H9 (cell line): ENCODE measurements at regions not wholly inside any gene's neighbourhood (a gene's known extent, or its start where the extent isn't known, plus 50 kb on each side); places are given as distances from the start of the nearest gene placed in this dataset.

Source experiments
- DNase-seq: peaks from one replicate; pipeline ENCODE4 v3.0.0-alpha.2; 2017
- H2AFZ ChIP-seq: one replicate; pipeline ENCODE4 v1.6.1; 2013; ENCODE audit warnings: mild to moderate bottlenecking, low read length, control low read depth, moderate library complexity
- H2AK5ac ChIP-seq: 2 replicates; pipeline ENCODE4 v1.6.1; 2013; ENCODE audit warnings: low read length, control low read depth, mixed read lengths; ENCODE audit not compliant: insufficient read length
- H2BK120ac ChIP-seq: one replicate; pipeline ENCODE4 v1.6.1; 2013; ENCODE audit warnings: low read depth, mild to moderate bottlenecking, low read length, control low read depth, inconsistent platforms; ENCODE audit not compliant: poor library complexity, severe bottlenecking
- H2BK12ac ChIP-seq: 2 replicates; pipeline ENCODE4 v1.6.1; 2013; ENCODE audit warnings: low read length, control low read depth, mixed read lengths, low read depth; ENCODE audit not compliant: insufficient read length
- H2BK15ac ChIP-seq: 2 replicates; pipeline ENCODE4 v1.6.1; 2013; ENCODE audit warnings: low read depth, low read length, control low read depth
- H2BK20ac ChIP-seq: one replicate; pipeline ENCODE4 v1.6.1; 2013; ENCODE audit warnings: low read depth, mild to moderate bottlenecking, low read length, control low read depth, inconsistent platforms; ENCODE audit not compliant: poor library complexity, severe bottlenecking
- H2BK5ac ChIP-seq: 2 replicates; pipeline ENCODE4 v1.6.1; 2013; ENCODE audit warnings: low read length, control low read depth, mixed read lengths; ENCODE audit not compliant: insufficient read length
- H3K14ac ChIP-seq: 2 replicates; pipeline ENCODE4 v1.6.1; 2013; ENCODE audit warnings: low read length, control low read depth; ENCODE audit not compliant: insufficient read depth
- H3K18ac ChIP-seq: 2 replicates; pipeline ENCODE4 v1.6.1; 2013; ENCODE audit warnings: low read depth, mild to moderate bottlenecking, mixed read lengths, low read length, control low read depth; ENCODE audit not compliant: insufficient read length
- H3K23ac ChIP-seq: 2 replicates; pipeline ENCODE4 v1.6.1; 2013; ENCODE audit warnings: low read length, control low read depth, mixed read lengths, low read depth; ENCODE audit not compliant: insufficient read length
- H3K23me2 ChIP-seq: 2 replicates; pipeline ENCODE4 v1.6.1; 2013; ENCODE audit warnings: low read depth, mild to moderate bottlenecking, mixed read lengths, low read length, control low read depth; ENCODE audit not compliant: insufficient read length, poor library complexity, severe bottlenecking
- H3K27ac ChIP-seq: 2 replicates; pipeline ENCODE4 v1.5.1; 2013; ENCODE audit warnings: low read length, control low read depth, mixed read lengths, low read depth; ENCODE audit not compliant: insufficient read length
- H3K27me3 ChIP-seq: 2 replicates; pipeline ENCODE4 v1.6.1; 2013; ENCODE audit warnings: low read length, control low read depth, inconsistent platforms; ENCODE audit not compliant: insufficient read depth
- H3K4ac ChIP-seq: 2 replicates; pipeline ENCODE4 v1.6.1; 2013; ENCODE audit warnings: low read depth, mild to moderate bottlenecking, control low read depth, inconsistent platforms, low read length, moderate library complexity
- H3K4me1 ChIP-seq: 2 replicates; pipeline ENCODE4 v1.6.1; 2013; ENCODE audit warnings: low read length, control low read depth, inconsistent platforms; ENCODE audit not compliant: insufficient read depth
- H3K4me2 ChIP-seq: 2 replicates; pipeline ENCODE4 v1.6.1; 2013; ENCODE audit warnings: low read length, control low read depth, mixed read lengths; ENCODE audit not compliant: insufficient read length, insufficient read depth
- H3K56ac ChIP-seq: 2 replicates; pipeline ENCODE4 v1.6.1; 2013; ENCODE audit warnings: low read depth, mild to moderate bottlenecking, mixed read lengths, low read length, control low read depth; ENCODE audit not compliant: insufficient read length
- H3K79me1 ChIP-seq: 2 replicates; pipeline ENCODE4 v1.6.1; 2013; ENCODE audit warnings: low read depth, mild to moderate bottlenecking, moderate library complexity, low read length, control low read depth, inconsistent platforms; ENCODE audit not compliant: insufficient read depth, poor library complexity, severe bottlenecking
- H3K79me2 ChIP-seq: 2 replicates; pipeline ENCODE4 v1.6.1; 2013; ENCODE audit warnings: low read length, control low read depth, inconsistent platforms; ENCODE audit not compliant: insufficient read depth
- H3K9ac ChIP-seq: 2 replicates; pipeline ENCODE4 v1.6.1; 2013; ENCODE audit warnings: low read length, control low read depth, mixed read lengths; ENCODE audit not compliant: insufficient read length; ENCODE audit errors: extremely low read depth
- H3K9me3 ChIP-seq: one replicate; pipeline ENCODE4 v1.6.1; 2013; ENCODE audit warnings: low read depth, low read length, inconsistent platforms; ENCODE audit not compliant: control insufficient read depth
- H3T11ph ChIP-seq: one replicate; pipeline ENCODE4 v1.6.1; 2013; ENCODE audit warnings: mild to moderate bottlenecking, low read length, control low read depth, inconsistent platforms
- H4K20me1 ChIP-seq: one replicate; pipeline ENCODE4 v1.6.1; 2013; ENCODE audit not compliant: control insufficient read depth, insufficient read length, insufficient read depth
- H4K5ac ChIP-seq: 2 replicates; pipeline ENCODE4 v1.6.1; 2013; ENCODE audit warnings: low read depth, mild to moderate bottlenecking, mixed read lengths, low read length, control low read depth; ENCODE audit not compliant: insufficient read length
- H4K8ac ChIP-seq: replicated peaks from 2 replicates; pipeline ENCODE4 v1.6.1; 2013; ENCODE audit warnings: low read length, control low read depth, mixed read lengths, low read depth; ENCODE audit not compliant: insufficient read length
- H4K91ac ChIP-seq: 2 replicates; pipeline ENCODE4 v1.6.1; 2013; ENCODE audit warnings: low read depth, mild to moderate bottlenecking, moderate library complexity, mixed read lengths, low read length, control low read depth; ENCODE audit not compliant: insufficient read length
- H3K27ac Mint-ChIP-seq, 3 experiments: 2 replicates in 2 of 3; 3 replicates in 1 of 3; pipeline ENCODE4 v1.8.0; 2020 to 2021; ENCODE audit warnings: mixed read lengths in 3 of 3, mild to moderate bottlenecking in 1 of 3, moderate library complexity in 1 of 3
- H3K27me3 Mint-ChIP-seq: 2 replicates; pipeline ENCODE4 v1.8.0; 2021; ENCODE audit warnings: low read depth, mild to moderate bottlenecking, moderate library complexity, mixed read lengths
- H3K36me3 Mint-ChIP-seq, 3 experiments: 2 replicates in 2 of 3; 3 replicates in 1 of 3; pipeline ENCODE4 v1.8.0; 2020 to 2021; ENCODE audit warnings: low read depth in 3 of 3, mixed read lengths in 3 of 3; ENCODE audit not compliant: insufficient read depth in 1 of 3
- H3K4me1 Mint-ChIP-seq, 2 experiments: 2 replicates each; pipeline ENCODE4 v1.8.0; 2020; ENCODE audit warnings: mixed read lengths in 2 of 2
- H3K4me3 Mint-ChIP-seq, 2 experiments: 2 replicates in 1 of 2; 3 replicates in 1 of 2; pipeline ENCODE4 v1.8.0; 2020 to 2021; ENCODE audit warnings: mild to moderate bottlenecking in 2 of 2, mixed read lengths in 2 of 2, moderate library complexity in 1 of 2
- H3K9me3 Mint-ChIP-seq, 2 experiments: 2 replicates in 1 of 2; 3 replicates in 1 of 2; pipeline ENCODE4 v1.8.0; 2020; ENCODE audit warnings: mild to moderate bottlenecking in 2 of 2, mixed read lengths in 2 of 2, moderate library complexity in 1 of 2
- WGBS: extraction: QIAGEN DNeasy Blood & Tissue Kit; methylation state at CpG from one replicate; pipeline ENCODE4 v1.1.7; 2013; ENCODE audit warnings: missing lambda C conversion rate, low lambda C conversion rate, mixed read lengths; ENCODE audit not compliant: insufficient read length; ENCODE audit errors: extremely low coverage; 5-methylcytosine and 5-hydroxymethylcytosine counted together
- TF ChIP-seq, protein P1 (sequence below): fragments of 200-600 bp; sonication (generic); conservative IDR thresholded peaks from 3 replicates; pipeline ENCODE4 v1.8.0; 2021; ENCODE audit warnings: antibody characterized with exemption, mild to moderate bottlenecking

DNA sequence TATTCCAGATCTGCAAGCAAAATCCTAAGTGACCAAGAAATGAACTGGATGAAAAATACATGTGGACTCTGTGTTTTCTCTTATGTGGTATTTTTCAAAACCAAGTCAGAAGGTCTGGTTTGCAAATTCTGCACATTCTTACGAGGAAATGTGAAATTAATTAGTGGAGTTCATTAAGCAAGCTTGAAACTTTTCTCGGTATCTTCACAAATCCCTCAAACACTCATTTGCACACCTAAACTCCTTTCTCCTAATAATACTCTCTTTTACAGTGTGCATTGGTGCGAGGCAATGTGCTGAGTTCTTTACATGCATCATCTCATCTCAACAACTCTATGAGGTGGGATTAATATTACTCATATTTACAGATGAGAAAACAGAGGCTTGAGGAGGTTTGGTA is 82.1 kb downstream of the MTERF1 start:
- Histone ChIP-seq H2AFZ (no peak overlapping the region), H3K18ac (no peak overlapping the region), H3T11ph (no peak overlapping the region), H3K9me3 (no peaks in the 10 kb centered on the region), H3K4ac (no peak overlapping the region), H4K8ac (no peak overlapping the region), H4K5ac (no peak overlapping the region), H3K56ac (no peak overlapping the region), H2BK5ac (no peak overlapping the region), H3K27me3 (no peaks in the 10 kb centered on the region), H3K4me1 (no peaks in the 10 kb centered on the region), H2BK15ac (no peak overlapping the region), H2BK120ac (no peak overlapping the region), H3K27ac (no peak overlapping the region), H4K20me1 (no peaks in the 10 kb centered on the region), H3K79me1 (no peaks in the 10 kb centered on the region), H3K4me2 (no peak overlapping the region), H3K79me2 (no peaks in the 10 kb centered on the region), H4K91ac (no peak overlapping the region), H3K14ac (no peak overlapping the region), H3K23me2 (no peaks in the 10 kb centered on the region), H2BK12ac (no peak overlapping the region), H2AK5ac (no peak overlapping the region), H2BK20ac (no peak overlapping the region), H3K9ac (no peak overlapping the region), H3K23ac (no peak overlapping the region)
- Mint-ChIP-seq H3K27ac (no peak overlapping the region), H3K9me3 (peaks cover 3 to 4% of the 10 kb centered on the region in 2 experiments; a peak in 3 of 5 replicates), H3K27me3 (no peaks in the 10 kb centered on the region; the same call in 1 of the 2 replicates), H3K36me3 (peaks cover 0 to 2% (median 0%) of the 10 kb centered on the region in 3 experiments; a peak in 1 of 7 replicates), H3K4me1 (no peaks in the 10 kb centered on the region), H3K4me3 (no peak overlapping the region)
- no CpG with 5 or more reads among the region's 3 CpGs for WGBS
- DNase-seq: no peak
- TF ChIP-seq, protein P1, sequence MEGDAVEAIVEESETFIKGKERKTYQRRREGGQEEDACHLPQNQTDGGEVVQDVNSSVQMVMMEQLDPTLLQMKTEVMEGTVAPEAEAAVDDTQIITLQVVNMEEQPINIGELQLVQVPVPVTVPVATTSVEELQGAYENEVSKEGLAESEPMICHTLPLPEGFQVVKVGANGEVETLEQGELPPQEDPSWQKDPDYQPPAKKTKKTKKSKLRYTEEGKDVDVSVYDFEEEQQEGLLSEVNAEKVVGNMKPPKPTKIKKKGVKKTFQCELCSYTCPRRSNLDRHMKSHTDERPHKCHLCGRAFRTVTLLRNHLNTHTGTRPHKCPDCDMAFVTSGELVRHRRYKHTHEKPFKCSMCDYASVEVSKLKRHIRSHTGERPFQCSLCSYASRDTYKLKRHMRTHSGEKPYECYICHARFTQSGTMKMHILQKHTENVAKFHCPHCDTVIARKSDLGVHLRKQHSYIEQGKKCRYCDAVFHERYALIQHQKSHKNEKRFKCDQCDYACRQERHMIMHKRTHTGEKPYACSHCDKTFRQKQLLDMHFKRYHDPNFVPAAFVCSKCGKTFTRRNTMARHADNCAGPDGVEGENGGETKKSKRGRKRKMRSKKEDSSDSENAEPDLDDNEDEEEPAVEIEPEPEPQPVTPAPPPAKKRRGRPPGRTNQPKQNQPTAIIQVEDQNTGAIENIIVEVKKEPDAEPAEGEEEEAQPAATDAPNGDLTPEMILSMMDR: no peak
